Epithelial cell of proximal tubule (primary cell): ENCODE measurements at regions not wholly inside any gene's neighbourhood (a gene's known extent, or its start where the extent isn't known, plus 50 kb on each side); places are given as distances from the start of the nearest gene placed in this dataset.

Source experiments
- DNase-seq: peaks from one replicate; pipeline ENCODE4 v3.0.0-alpha.2; 2011; ENCODE audit warnings: low read depth
- H3K4me3 ChIP-seq: 2 replicates; pipeline ENCODE4 v1.5.1; 2011; ENCODE audit warnings: low read depth, mild to moderate bottlenecking, low read length
- TF ChIP-seq, protein P1 (sequence below): conservative IDR thresholded peaks from 2 replicates; pipeline ENCODE4 v1.5.1; 2012; ENCODE audit warnings: low read depth, mild to moderate bottlenecking, low read length

DNA sequence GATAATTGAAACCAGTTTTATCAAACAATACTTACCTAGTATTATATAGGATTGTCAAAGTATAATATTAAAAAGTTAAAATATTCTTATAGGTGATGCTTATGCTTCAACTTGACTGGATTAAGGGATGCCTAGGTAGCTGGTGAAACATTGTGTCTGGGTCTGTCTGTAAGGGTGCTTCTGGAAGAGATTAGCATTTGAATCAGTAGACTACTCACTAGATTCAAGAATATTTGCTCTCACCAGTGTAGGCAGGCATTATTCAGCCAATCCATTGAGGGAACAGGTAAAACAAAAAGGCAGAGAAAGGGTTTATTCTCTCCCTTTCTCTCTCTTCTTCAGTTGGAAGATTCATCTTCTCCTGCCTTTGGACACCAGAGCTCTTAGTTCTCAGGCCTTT lies 486.8 kb upstream of the GOLIM4 start:
- H3K4me3 ChIP-seq, result no peak overlapping the region
- TF ChIP-seq, protein P1, sequence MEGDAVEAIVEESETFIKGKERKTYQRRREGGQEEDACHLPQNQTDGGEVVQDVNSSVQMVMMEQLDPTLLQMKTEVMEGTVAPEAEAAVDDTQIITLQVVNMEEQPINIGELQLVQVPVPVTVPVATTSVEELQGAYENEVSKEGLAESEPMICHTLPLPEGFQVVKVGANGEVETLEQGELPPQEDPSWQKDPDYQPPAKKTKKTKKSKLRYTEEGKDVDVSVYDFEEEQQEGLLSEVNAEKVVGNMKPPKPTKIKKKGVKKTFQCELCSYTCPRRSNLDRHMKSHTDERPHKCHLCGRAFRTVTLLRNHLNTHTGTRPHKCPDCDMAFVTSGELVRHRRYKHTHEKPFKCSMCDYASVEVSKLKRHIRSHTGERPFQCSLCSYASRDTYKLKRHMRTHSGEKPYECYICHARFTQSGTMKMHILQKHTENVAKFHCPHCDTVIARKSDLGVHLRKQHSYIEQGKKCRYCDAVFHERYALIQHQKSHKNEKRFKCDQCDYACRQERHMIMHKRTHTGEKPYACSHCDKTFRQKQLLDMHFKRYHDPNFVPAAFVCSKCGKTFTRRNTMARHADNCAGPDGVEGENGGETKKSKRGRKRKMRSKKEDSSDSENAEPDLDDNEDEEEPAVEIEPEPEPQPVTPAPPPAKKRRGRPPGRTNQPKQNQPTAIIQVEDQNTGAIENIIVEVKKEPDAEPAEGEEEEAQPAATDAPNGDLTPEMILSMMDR, result no peak
- DNase-seq, result no peak

DNA sequence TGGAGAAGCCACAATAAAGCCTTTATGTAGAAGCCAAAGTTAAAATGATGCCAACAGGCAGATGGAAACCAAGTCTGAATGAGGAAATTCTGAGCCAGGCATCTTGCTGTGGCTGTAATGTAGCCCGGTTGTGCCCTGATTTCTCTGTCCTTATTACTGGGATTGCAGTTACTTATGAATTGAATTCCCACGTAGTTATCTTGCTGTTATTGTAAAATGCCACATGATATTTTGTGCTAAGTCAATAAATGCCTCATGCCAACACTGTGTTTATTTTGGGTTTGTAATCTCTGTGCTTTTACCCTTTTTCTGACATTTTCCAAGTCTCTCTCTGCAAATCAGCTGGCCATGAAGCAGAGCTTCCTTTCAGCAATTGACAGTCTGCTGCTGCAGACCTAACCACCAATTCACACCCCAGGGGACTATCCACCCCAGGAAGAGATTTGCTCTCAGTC lies 486.1 kb upstream of the GOLIM4 start:
- TF ChIP-seq, protein P1, result no peak
- DNase-seq, result no peak
- H3K4me3 ChIP-seq, result no peak overlapping the region

DNA sequence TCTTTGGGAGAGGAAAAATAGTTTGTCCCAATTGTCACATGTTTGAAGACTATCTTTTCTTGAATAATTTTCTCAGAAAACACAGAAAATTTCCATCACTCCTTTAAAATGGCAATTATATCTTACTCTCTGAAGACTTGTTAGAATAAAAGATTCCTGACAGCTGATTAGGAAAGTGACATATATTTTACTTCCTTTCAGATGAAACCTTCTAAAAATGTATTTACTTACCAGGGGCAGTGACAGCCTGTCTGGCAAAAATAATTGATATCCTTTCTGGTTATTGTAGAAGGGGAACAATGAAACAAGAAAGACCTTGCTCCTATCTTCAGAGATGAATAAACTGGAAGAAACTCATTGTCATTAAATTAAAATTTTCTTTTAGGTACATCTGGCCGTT lies 483.3 kb upstream of the GOLIM4 start:
- no peak overlapping the region for H3K4me3 ChIP-seq
- DNase-seq, result no peak
- TF ChIP-seq, protein P1, result no peak

DNA sequence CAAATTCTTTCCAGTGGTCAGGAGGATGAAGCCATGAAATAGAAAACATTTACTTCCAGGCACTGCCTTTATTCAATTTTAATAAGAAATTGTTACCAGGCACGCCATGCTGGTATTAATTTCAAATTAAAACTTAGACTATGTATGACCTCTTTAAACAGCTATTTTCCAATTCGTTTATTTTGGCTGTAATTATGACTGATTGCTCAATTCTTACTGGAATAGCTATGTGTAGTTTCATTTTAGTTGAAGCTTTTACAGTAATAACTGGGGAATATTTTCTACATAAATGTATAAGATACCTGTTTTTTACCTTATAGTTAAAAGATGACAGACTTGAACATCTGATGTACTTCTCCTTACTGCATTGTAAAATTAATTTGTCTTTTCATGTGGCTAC lies 480.0 kb upstream of the GOLIM4 start:
- DNase-seq, result no peak
- TF ChIP-seq, protein P1, result no peak
- no peak overlapping the region for H3K4me3 ChIP-seq

DNA sequence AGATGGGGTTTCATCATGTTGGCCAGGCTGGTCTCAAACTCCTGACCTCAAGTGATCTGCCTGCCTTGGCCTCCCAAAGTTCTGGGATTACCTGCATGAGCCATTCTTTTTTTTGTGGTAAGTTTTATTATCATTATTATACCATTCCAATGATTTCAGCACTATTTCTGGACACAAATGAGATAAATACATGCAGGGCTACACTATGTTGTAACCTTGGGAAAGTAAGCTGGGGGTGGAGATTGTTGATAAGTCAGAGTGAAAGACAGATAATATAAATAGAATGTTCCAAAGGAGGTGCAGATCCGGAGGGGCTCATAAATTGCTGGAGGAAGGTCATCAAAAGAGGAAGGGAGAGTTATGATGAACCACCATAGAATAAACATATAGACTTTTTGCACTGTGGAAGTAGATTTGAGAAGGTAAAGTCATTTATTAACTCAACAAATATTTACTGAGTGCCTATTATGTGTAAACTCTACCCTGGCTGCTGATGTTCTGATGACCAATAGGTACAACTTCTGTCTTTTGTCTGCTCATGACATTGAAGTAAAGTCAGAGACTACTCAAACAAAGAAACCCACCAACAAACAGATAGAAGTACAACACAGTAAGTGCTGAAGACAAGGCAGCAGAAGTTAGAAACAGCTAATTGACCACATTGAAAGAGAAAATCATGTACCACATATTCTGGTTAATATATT lies 478.9 kb upstream of the GOLIM4 start:
- no peak overlapping the region for H3K4me3 ChIP-seq

DNA sequence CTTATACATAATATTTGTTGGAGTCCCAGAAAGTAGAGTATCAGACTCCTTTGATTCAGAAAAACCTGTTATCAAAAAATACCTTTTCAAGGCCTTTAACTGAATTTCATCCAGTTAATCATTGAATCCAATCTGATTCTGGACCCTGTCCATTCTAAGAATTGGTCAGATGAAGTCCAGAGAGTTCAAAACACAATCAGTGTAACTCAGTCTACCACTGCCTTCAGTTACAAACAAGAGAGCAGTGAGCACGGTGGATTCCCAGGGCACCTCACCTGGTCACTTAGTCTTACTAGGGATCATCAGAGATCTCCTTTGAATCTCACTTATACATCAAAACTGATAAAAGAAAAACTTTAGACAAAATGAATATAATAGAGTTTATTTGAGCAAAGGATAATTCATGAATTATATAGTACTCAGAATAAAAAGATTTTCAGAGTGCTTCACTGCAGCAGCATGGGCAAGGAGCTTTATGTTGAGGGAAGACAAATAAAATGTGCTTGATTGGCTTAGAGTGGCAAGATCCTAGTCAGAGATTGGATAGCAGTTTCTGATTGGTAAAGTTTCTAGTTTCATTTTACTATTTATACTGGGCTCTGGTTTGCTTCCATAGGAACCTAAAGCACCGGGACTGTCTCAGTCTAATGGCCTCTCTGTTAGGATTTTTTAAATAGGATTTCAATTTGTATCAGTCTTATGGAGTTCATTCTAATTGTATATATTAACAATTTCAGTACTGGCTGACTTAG lies 474.9 kb upstream of the GOLIM4 start:
- TF ChIP-seq, protein P1, result no peak
- DNase-seq, result no peak
- H3K4me3 ChIP-seq, result no peak overlapping the region

More for the DNA sequence above, 478.9 kb upstream of the GOLIM4 start:
- TF ChIP-seq, protein P1, result no peak
- no peak for DNase-seq
